GM18520 (cell line): ENCODE measurements at regions not wholly inside any gene's neighbourhood (a gene's known extent, or its start where the extent isn't known, plus 50 kb on each side); places are given as distances from the start of the nearest gene placed in this dataset.
"Not testable (repeated sequence)": the region's sequence is repeated elsewhere in the genome, so short reads cannot be mapped to it uniquely, and the experiment has no call there.

Experiments used
- ATAC-seq: cut with Tn5 transposase; IDR thresholded peaks from one replicate; pipeline ENCODE4 v1.9.1; 2021; ENCODE audit not compliant: unreplicated experiment

- ATAC-seq = no peak
Measured at GRCh38 chr9:26789959-26790358, 102.6 kb downstream of the CAAP1 start.

- ATAC-seq = no peak
Measured at GRCh38 chr9:26786564-26786963, 106.0 kb downstream of the CAAP1 start.

GRCh38 chr9:26782899-26783298 is 109.7 kb downstream of the CAAP1 start:
- ATAC-seq = no peak

- no peak for ATAC-seq
Measured at GRCh38 chr9:26781906-26782305, 110.7 kb downstream of the CAAP1 start.

- not testable (repeated sequence) for ATAC-seq
Measured at GRCh38 chr9:26780307-26780706, 112.3 kb downstream of the CAAP1 start.

- ATAC-seq = no peak
Measured at GRCh38 chr9:26779062-26779461, 113.5 kb downstream of the CAAP1 start.

- no peak for ATAC-seq
Measured at GRCh38 chr9:26775391-26775790, 117.2 kb downstream of the CAAP1 start.

- ATAC-seq = no peak
Measured at GRCh38 chr9:26773056-26773455, 119.5 kb downstream of the CAAP1 start.

GRCh38 chr9:26770821-26771220 is 121.8 kb downstream of the CAAP1 start:
- no peak for ATAC-seq

- no peak for ATAC-seq
Measured at GRCh38 chr9:26768145-26768544, 124.5 kb downstream of the CAAP1 start.

GRCh38 chr9:26760675-26761074 is 131.9 kb downstream of the CAAP1 start:
- ATAC-seq = no peak

GRCh38 chr9:26758655-26759054 is 133.9 kb downstream of the CAAP1 start:
- ATAC-seq = no peak

- ATAC-seq = no peak
Measured at GRCh38 chr9:26756881-26757280, 135.7 kb downstream of the CAAP1 start.

GRCh38 chr9:26755476-26755875 is 137.1 kb downstream of the CAAP1 start:
- no peak for ATAC-seq

- ATAC-seq = no peak
Measured at GRCh38 chr9:26754509-26755164, 138.0 kb downstream of the CAAP1 start.

GRCh38 chr9:26753971-26754370 is 138.6 kb downstream of the CAAP1 start:
- no peak for ATAC-seq

GRCh38 chr9:26750162-26750561 is 142.4 kb downstream of the CAAP1 start:
- ATAC-seq = no peak

GRCh38 chr9:26748449-26749058 is 144.0 kb downstream of the CAAP1 start:
- ATAC-seq = no peak

GRCh38 chr9:26747611-26748010 is 145.0 kb downstream of the CAAP1 start:
- no peak for ATAC-seq

- ATAC-seq = peak; percentile 90
Measured at GRCh38 chr9:26746357-26747072, 146.1 kb downstream of the CAAP1 start.

- no peak for ATAC-seq
Measured at GRCh38 chr9:26745111-26745510, 147.5 kb downstream of the CAAP1 start.
